Activated B cell treated with CpG ODN at 0.5 μM for 24 hours (primary cell): ENCODE measurements at regions not wholly inside any gene's neighbourhood (a gene's known extent, or its start where the extent isn't known, plus 50 kb on each side); places are given as distances from the start of the nearest gene placed in this dataset.

Experiments
- ATAC-seq: fragments of 200-7000 bp; cut with Tn5 transposase; one replicate; pipeline ENCODE4 v1.10.0; 2021; ENCODE audit warnings: low read depth, mild to moderate bottlenecking, moderate library complexity
- CTCF ChIA-PET: fragments of 350-600 bp; sonication (Branson Sonifier 250); formaldehyde crosslinking; loops from one replicate; lab custom pipeline; 2021; ENCODE audit warnings: antibody characterized with exemption; lab: Charles Lee
- POLR2A ChIA-PET: fragments of 350-600 bp; sonication (Branson Sonifier 250); formaldehyde crosslinking; loops from one replicate; lab custom pipeline; 2021; ENCODE audit warnings: antibody characterized with exemption; lab: Charles Lee
- DNase-seq: peaks from one replicate; pipeline ENCODE4 v3.0.0; 2022
- H3K27ac Mint-ChIP-seq: one replicate; pipeline ENCODE4 v1.8.0; 2020; ENCODE audit warnings: mixed read lengths
- H3K27me3 Mint-ChIP-seq: one replicate; pipeline ENCODE4 v1.8.0; 2021; ENCODE audit warnings: mixed read lengths
- H3K36me3 Mint-ChIP-seq: one replicate; pipeline ENCODE4 v1.8.0; 2021; ENCODE audit warnings: low read depth, mixed read lengths
- H3K4me1 Mint-ChIP-seq: one replicate; pipeline ENCODE4 v1.8.0; 2021; ENCODE audit warnings: mixed read lengths
- H3K4me3 Mint-ChIP-seq: one replicate; pipeline ENCODE4 v1.8.0; 2020; ENCODE audit warnings: mild to moderate bottlenecking, mixed read lengths
- H3K9me3 Mint-ChIP-seq: one replicate; pipeline ENCODE4 v1.8.0; 2020; ENCODE audit warnings: mixed read lengths
- intact Hi-C: fragments of 100-400 bp; cut with micrococcal nuclease; formaldehyde crosslinking; loops from one replicate; pipeline ENCODE4 v1.15.1; 2024
- TF ChIP-seq, protein P1 (sequence below): fragments of 200-600 bp; IDR thresholded peaks from one replicate; pipeline ENCODE4 v1.8.0; 2022; ENCODE audit warnings: antibody characterized with exemption, mild to moderate bottlenecking

DNA sequence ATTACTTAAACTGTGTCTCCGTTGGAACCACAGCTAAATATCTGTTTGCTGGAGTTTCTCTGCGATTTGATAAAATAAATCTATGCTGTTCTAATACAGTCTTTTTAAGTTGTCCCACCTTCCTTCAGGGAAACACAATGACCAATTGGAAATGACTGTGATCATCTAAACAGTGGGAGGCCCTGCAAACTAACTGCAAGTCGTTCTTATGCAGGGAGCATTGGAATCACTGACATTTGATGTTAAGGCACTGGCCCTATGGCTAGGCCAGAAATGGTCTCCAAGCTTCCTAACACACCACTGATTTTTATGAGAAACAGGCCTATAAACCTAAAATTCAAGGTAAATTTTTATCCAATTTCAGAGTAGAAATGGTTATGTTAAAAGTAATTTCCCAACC is 645.2 kb downstream of the LMO4 start:
- CTCF ChIA-PET: no interaction called here
- Mint-ChIP-seq H3K4me3 (no peak overlapping the region), H3K27me3 (peaks cover under 1% of the 10 kb centered on the region), H3K4me1 (no peaks in the 10 kb centered on the region), H3K9me3 (no peaks in the 10 kb centered on the region), H3K27ac (no peak overlapping the region), H3K36me3 (no peaks in the 10 kb centered on the region)
- no peak for ATAC-seq
- intact Hi-C loops: no loop called here
- no peak for DNase-seq
- TF ChIP-seq, protein P1, sequence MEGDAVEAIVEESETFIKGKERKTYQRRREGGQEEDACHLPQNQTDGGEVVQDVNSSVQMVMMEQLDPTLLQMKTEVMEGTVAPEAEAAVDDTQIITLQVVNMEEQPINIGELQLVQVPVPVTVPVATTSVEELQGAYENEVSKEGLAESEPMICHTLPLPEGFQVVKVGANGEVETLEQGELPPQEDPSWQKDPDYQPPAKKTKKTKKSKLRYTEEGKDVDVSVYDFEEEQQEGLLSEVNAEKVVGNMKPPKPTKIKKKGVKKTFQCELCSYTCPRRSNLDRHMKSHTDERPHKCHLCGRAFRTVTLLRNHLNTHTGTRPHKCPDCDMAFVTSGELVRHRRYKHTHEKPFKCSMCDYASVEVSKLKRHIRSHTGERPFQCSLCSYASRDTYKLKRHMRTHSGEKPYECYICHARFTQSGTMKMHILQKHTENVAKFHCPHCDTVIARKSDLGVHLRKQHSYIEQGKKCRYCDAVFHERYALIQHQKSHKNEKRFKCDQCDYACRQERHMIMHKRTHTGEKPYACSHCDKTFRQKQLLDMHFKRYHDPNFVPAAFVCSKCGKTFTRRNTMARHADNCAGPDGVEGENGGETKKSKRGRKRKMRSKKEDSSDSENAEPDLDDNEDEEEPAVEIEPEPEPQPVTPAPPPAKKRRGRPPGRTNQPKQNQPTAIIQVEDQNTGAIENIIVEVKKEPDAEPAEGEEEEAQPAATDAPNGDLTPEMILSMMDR: no peak
- POLR2A ChIA-PET: no interaction called here

DNA sequence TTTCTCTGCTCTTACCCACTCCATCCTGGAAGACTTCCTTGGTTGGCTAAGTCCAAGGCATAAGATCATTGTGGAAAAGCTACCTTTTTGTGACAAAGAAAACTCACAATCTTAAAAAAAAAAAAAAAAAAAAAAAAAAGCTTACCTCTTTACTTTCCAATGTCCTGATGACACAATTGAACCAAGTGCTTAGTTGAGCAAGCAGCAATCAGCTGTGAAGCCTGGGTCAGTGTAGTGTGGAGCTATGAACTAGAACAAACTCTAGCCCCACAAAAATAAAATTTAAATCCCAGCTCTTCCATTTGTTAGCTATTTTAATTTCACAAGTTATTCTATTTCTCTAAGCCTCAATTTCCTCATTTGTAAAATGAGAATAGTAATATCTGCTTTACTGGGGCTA is 647.6 kb downstream of the LMO4 start:
- TF ChIP-seq, protein P1: no peak
- Mint-ChIP-seq H3K27me3 (peaks cover 4% of the 10 kb centered on the region), H3K27ac (no peak overlapping the region), H3K4me3 (no peak overlapping the region), H3K9me3 (no peaks in the 10 kb centered on the region), H3K36me3 (no peaks in the 10 kb centered on the region), H3K4me1 (no peaks in the 10 kb centered on the region)
- CTCF ChIA-PET: interaction anchor here (1.0 kb wide), 1 partner anchor 23 kb away, joined by 4 read pairs; no protein-coding TSS in a partner anchor
- DNase-seq: no peak
- no peak for ATAC-seq
- intact Hi-C loops: no loop called here
- POLR2A ChIA-PET: interaction anchor here (0.7 kb wide), 1 partner anchor 146 kb away, joined by 9 read pairs; no protein-coding TSS in a partner anchor

DNA sequence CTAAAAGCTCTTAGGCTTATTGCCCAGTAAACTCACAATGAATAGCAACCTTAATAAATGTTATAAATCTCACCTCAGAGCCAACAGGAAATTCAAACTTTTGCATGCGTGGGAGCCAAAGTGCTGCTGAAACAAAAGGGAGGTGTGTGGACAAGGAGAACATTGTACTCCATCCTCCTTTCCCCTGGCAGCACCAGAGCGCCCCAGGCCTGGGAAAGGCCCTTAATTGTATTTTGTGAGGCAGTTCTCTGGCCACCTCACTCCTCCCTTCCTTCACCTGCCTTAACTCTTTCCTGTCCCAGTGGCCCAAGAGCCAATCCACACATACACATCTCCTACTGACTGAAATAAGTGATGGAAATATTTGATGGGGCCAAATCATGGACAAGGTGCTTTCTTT is 648.5 kb downstream of the LMO4 start:
- DNase-seq: no peak
- TF ChIP-seq, protein P1: no peak
- H3K27ac Mint-ChIP-seq: no peak overlapping the region
- intact Hi-C loops: no loop called here
- ChIA-PET POLR2A (no interaction called here), CTCF (no interaction called here)
- no peak for ATAC-seq
- no peaks in the 10 kb centered on the region for H3K9me3 Mint-ChIP-seq
- no peaks in the 10 kb centered on the region for H3K36me3 Mint-ChIP-seq
- H3K27me3 Mint-ChIP-seq: peaks cover 7% of the 10 kb centered on the region
- no peak overlapping the region for H3K4me3 Mint-ChIP-seq
- no peaks in the 10 kb centered on the region for H3K4me1 Mint-ChIP-seq

DNA sequence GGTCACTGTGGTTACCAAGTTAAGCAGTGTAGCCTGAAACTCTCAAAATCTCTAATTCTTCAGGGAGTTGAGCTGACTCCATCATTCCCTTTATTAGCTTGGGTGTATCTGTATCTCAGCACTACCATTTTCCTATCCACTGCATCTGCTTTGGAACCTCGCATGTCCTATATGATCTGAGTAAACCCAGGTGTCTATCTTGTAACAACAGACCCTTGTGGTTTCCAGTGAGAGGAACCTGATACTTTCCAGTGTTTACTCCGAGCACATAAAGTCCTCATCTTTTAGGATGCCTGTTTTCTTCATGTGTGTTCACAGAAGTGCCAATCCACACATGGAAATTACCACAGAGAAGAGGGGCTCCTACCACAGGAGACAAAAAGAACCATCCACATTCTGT is 650.4 kb downstream of the LMO4 start:
- intact Hi-C loops: no loop called here
- no peak overlapping the region for H3K4me3 Mint-ChIP-seq
- no peaks in the 10 kb centered on the region for H3K9me3 Mint-ChIP-seq
- ChIA-PET POLR2A (no interaction called here), CTCF (no interaction called here)
- no peaks in the 10 kb centered on the region for H3K36me3 Mint-ChIP-seq
- DNase-seq: no peak
- ATAC-seq: no peak
- H3K27me3 Mint-ChIP-seq: peaks cover 7% of the 10 kb centered on the region
- TF ChIP-seq, protein P1: no peak
- H3K4me1 Mint-ChIP-seq: no peaks in the 10 kb centered on the region
- H3K27ac Mint-ChIP-seq: no peak overlapping the region

DNA sequence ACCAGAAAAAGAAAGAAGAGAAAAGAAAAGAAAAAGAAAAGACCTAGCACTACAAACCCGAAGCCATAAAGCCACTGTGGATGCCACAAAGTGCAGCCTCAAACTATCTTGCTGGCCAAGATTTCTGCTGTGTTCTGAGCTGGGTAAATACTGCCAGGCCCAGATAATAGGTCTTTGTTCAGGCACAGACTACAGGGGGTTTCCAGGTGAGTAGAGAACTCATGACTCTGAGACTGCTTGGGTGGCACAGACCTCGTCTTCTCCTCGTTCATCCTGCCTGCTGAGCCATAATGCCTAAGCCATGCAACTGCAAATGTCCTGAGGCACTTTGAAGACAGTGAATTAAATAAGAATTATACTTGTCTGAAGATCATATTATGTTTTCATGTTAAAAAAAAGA is 651.8 kb downstream of the LMO4 start:
- CTCF ChIA-PET: no interaction called here
- H3K4me1 Mint-ChIP-seq: no peaks in the 10 kb centered on the region
- H3K4me3 Mint-ChIP-seq: no peak overlapping the region
- H3K9me3 Mint-ChIP-seq: no peaks in the 10 kb centered on the region
- TF ChIP-seq, protein P1: no peak
- H3K27ac Mint-ChIP-seq: no peak overlapping the region
- H3K27me3 Mint-ChIP-seq: peaks cover 7% of the 10 kb centered on the region
- ATAC-seq (no peak), DNase-seq (no peak)
- intact Hi-C loops: no loop called here
- POLR2A ChIA-PET: no interaction called here
- no peaks in the 10 kb centered on the region for H3K36me3 Mint-ChIP-seq
